OCI-LY7 (cell line): ENCODE measurements at regions not wholly inside any gene's neighbourhood (a gene's known extent, or its start where the extent isn't known, plus 50 kb on each side); places are given as distances from the start of the nearest gene placed in this dataset.
"Not testable (repeated sequence)": the region's sequence is repeated elsewhere in the genome, so short reads cannot be mapped to it uniquely, and the experiment has no call there.

Experiments
- BruUV-seq: library from RNA; stranded (reverse); fragments of 400-500 nt; replicated peaks from 2 replicates; lab custom pipeline; 2021; lab: Mats Ljungman, UMichigan
- CTCF ChIA-PET: fragments of 300-600 bp; sonication (Branson Sonifier 250); formaldehyde crosslinking; loops from one replicate; lab custom pipeline; 2022; ENCODE audit warnings: antibody characterized with exemption; ENCODE audit not compliant: unreplicated experiment; lab: Charles Lee
- POLR2A ChIA-PET: fragments of 300-600 bp; sonication (Branson Sonifier 250); formaldehyde crosslinking; loops from one replicate; lab custom pipeline; 2022; ENCODE audit warnings: antibody characterized with exemption; lab: Charles Lee
- DNase-seq: peaks from one replicate; pipeline ENCODE4 v3.0.0-alpha.2; 2015; ENCODE audit warnings: low spot score
- H2AFZ ChIP-seq: fragments of 200-600 bp; sonication (generic), shearing (Covaris generic); 2 replicates; pipeline ENCODE4 v1.6.1; 2014; ENCODE audit warnings: mild to moderate bottlenecking, antibody characterized with exemption, low read length, moderate library complexity
- H3K27ac ChIP-seq: fragments of 200-600 bp; sonication (generic); 2 replicates; pipeline ENCODE4 v1.5.1; 2014; ENCODE audit warnings: mixed run types, low read depth, mild to moderate bottlenecking, moderate library complexity, low read length, inconsistent platforms; ENCODE audit not compliant: poor library complexity, severe bottlenecking
- H3K36me3 ChIP-seq: fragments of 200-600 bp; sonication (generic); 2 replicates; pipeline ENCODE4 v1.6.1; 2014; ENCODE audit warnings: mild to moderate bottlenecking, antibody characterized with exemption, low read length, moderate library complexity, mixed read lengths; ENCODE audit not compliant: insufficient read depth
- H3K4me1 ChIP-seq: fragments of 200-600 bp; sonication (generic); 2 replicates; pipeline ENCODE4 v1.5.1; 2014; ENCODE audit warnings: mild to moderate bottlenecking, low read length; ENCODE audit not compliant: insufficient read depth, poor library complexity, severe bottlenecking
- H3K4me2 ChIP-seq: fragments of 200-600 bp; sonication (generic); 2 replicates; pipeline ENCODE4 v1.6.1; 2014; ENCODE audit warnings: mild to moderate bottlenecking, low read length
- H3K4me3 ChIP-seq: fragments of 200-600 bp; sonication (generic); 2 replicates; pipeline ENCODE4 v1.5.1; 2014; ENCODE audit warnings: mild to moderate bottlenecking, low read depth, low read length; ENCODE audit not compliant: poor library complexity, severe bottlenecking
- H3K79me2 ChIP-seq: fragments of 200-600 bp; sonication (generic); 2 replicates; pipeline ENCODE4 v1.6.1; 2016; ENCODE audit warnings: low read depth, mild to moderate bottlenecking, low read length, moderate library complexity, mixed read lengths; ENCODE audit not compliant: insufficient read depth
- H3K9me2 ChIP-seq: fragments of 200-600 bp; sonication (generic); 2 replicates; pipeline ENCODE4 v1.6.1; 2016; ENCODE audit warnings: mild to moderate bottlenecking, low read length, mixed read lengths; ENCODE audit not compliant: insufficient read depth
- H3K9me3 ChIP-seq: fragments of 200-600 bp; sonication (generic); 2 replicates; pipeline ENCODE4 v1.6.1; 2014; ENCODE audit warnings: mild to moderate bottlenecking, mixed run types, low read length, mixed read lengths
- H4K20me1 ChIP-seq: fragments of 200-600 bp; sonication (generic); 2 replicates; pipeline ENCODE4 v1.6.1; 2014; ENCODE audit warnings: mild to moderate bottlenecking, antibody characterized with exemption, low read length, moderate library complexity, mixed read lengths; ENCODE audit not compliant: insufficient read depth
- CTCF ChIP-seq: fragments of 200-600 bp; sonication (generic); conservative IDR thresholded peaks from 2 replicates; pipeline ENCODE4 v1.5.1; 2014; ENCODE audit warnings: mild to moderate bottlenecking, antibody characterized with exemption, low read length, moderate library complexity, mixed read lengths
- EZH2phosphoT487 ChIP-seq: fragments of 200-600 bp; sonication (generic); IDR thresholded peaks from 2 replicates; pipeline ENCODE4 v1.6.1; 2018; ENCODE audit warnings: low read depth, borderline replicate concordance, mild to moderate bottlenecking, mixed run types, antibody characterized with exemption, low read length, moderate library complexity, mixed read lengths
- intact Hi-C: fragments of 100-400 bp; cut with micrococcal nuclease; formaldehyde crosslinking; loops from one replicate; pipeline ENCODE4 v1.10.0; 2022; ENCODE audit not compliant: unreplicated experiment

GRCh38 chr13:65679240-65679639 lies 1550.9 kb downstream of the PCDH9 start:
- BruUV-seq: no TSS peak
- CTCF ChIA-PET: no interaction called here
- Histone ChIP-seq H4K20me1 (no peaks in the 10 kb centered on the region), H3K4me2 (no peak overlapping the region), H3K36me3 (no peaks in the 10 kb centered on the region), H3K4me3 (no peak overlapping the region), H3K9me2 (no peaks in the 10 kb centered on the region), H3K9me3 (no peaks in the 10 kb centered on the region), H3K79me2 (no peaks in the 10 kb centered on the region), H3K4me1 (no peaks in the 10 kb centered on the region), H2AFZ (no peak overlapping the region), H3K27ac (no peak overlapping the region)
- no peak for TF ChIP-seq CTCF
- no peak for TF ChIP-seq EZH2phosphoT487
- intact Hi-C loops: no loop called here
- POLR2A ChIA-PET: interaction anchor here (0.6 to 0.8 kb wide), 2 partner anchors 25 to 214 kb away, joined by 3 to 7 read pairs; no protein-coding TSS in a partner anchor
- no peak for DNase-seq

- no peaks in the 10 kb centered on the region for H3K9me2 ChIP-seq
- H3K79me2 ChIP-seq: no peaks in the 10 kb centered on the region
- BruUV-seq: no TSS peak
- ChIA-PET POLR2A (interaction anchor here (0.5 kb wide), 1 partner anchor 139 kb away, joined by 3 read pairs; no protein-coding TSS in a partner anchor), CTCF (no interaction called here)
- no peaks in the 10 kb centered on the region for H3K9me3 ChIP-seq
- no peak overlapping the region for H2AFZ ChIP-seq
- H3K4me3 ChIP-seq: no peak overlapping the region
- H3K4me1 ChIP-seq: no peaks in the 10 kb centered on the region
- no peaks in the 10 kb centered on the region for H4K20me1 ChIP-seq
- intact Hi-C loops: no loop called here
- TF ChIP-seq CTCF: no peak
- no peak for TF ChIP-seq EZH2phosphoT487
- no peak for DNase-seq
- H3K27ac ChIP-seq: no peak overlapping the region
- no peaks in the 10 kb centered on the region for H3K36me3 ChIP-seq
- H3K4me2 ChIP-seq: no peak overlapping the region
Measured at GRCh38 chr13:65677906-65678305, 1552.2 kb downstream of the PCDH9 start.

GRCh38 chr13:65675383-65675782 lies 1554.8 kb downstream of the PCDH9 start:
- DNase-seq, H2AFZ ChIP-seq, H3K9me2 ChIP-seq, CTCF ChIA-PET, H3K36me3 ChIP-seq, H3K4me1 ChIP-seq, intact Hi-C loops, H3K27ac ChIP-seq, H3K9me3 ChIP-seq, H3K79me2 ChIP-seq, H3K4me3 ChIP-seq, BruUV-seq, H4K20me1 ChIP-seq, H3K4me2 ChIP-seq: not testable (repeated sequence)
- POLR2A ChIA-PET: interaction anchor here (0.6 to 1.2 kb wide), 2 partner anchors 17 to 23 kb away, joined by 3 to 6 read pairs; no protein-coding TSS in a partner anchor
